ENCODE measurements at regions not wholly inside any gene's neighbourhood (a gene's known extent, or its start where the extent isn't known, plus 50 kb on each side); places are given as distances from the start of the nearest gene placed in this dataset.
A peak's percentile ranks its signal among the peaks of the same experiment; 100 is the strongest.

GRCh38 chr19:46911456-46911855 lies 50.7 kb downstream of the ARHGAP35 start:
- FAIRE-seq (no peak), DNase-seq (ENCODE audit: insufficient read length) (no peak)
- no peak for TF ChIP-seq POLR2AphosphoS5 (IDR thresholded peaks at IDR 0.05; ENCODE audit: low read depth, low read length)
- no peak for TF ChIP-seq POLR2A (IDR thresholded peaks at IDR 0.05; ENCODE audit: low read depth, low read length)
- TF ChIP-seq TAF1 (IDR thresholded peaks at IDR 0.05; ENCODE audit: borderline replicate concordance, low read depth, low read length): no peak

DNA sequence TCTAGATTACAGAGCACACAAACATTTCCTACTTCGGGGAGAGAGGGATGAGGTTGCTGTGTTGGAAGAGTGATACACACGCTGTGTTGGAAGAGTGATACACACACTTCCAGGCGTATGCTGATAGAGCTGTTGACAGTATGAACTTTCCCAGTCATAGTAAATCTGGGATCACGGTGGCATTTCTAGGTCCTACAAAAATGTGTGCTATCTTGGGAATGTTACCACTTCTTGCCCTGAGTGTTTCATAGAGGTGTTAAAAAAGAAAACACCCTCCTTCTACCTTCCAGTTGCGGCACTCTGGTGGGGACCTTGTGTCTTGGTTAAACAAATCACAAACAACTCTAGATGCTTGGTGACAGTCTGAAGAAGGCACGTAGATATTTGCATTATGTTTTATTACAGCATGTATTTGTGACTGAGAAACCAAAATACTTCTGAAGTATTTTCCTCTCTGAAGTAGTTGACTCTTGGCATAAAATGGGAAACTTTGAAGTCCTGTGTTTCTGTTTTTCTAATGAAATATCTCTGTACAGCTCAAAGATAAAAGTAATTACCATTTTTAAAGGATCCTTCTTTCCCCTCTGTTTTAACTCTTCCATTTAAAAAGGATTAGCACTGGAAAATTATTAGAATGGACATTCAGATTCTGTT lies 52.5 kb downstream of the ARHGAP35 start:
- DNase-seq (ENCODE audit: insufficient read length) (no peak), FAIRE-seq (no peak)
- TF ChIP-seq POLR2AphosphoS5 (IDR thresholded peaks at IDR 0.05; ENCODE audit: low read depth, low read length) (no peak), POLR2A (IDR thresholded peaks at IDR 0.05; ENCODE audit: low read depth, low read length) (no peak), TAF1 (IDR thresholded peaks at IDR 0.05; ENCODE audit: borderline replicate concordance, low read depth, low read length) (no peak)

DNA sequence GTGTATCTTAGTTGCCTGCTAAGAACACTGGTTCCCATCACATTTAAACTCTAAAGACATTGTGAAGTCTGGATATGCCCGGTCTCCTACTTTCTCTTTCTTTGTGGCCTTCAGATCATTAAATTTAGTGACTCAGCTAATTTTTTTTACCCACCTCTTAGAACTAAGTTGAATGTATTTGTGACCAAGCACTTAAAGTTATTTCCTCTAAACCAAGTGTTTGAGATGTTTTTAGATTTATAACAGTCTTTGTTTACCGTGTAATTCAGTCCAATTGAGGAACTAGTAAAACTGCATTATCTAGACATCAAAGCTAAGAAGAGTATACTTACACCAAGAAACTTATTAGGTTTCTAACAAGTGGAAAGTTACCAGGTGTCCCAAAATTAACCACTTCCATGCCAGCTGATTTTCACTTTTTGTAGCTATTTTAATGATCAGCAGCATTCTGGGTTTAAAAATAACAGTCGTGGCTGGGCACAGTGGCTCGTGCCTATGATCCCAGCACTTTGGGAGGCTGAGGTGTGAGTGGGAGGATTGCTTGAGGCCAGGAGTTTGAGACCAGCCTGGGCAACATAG lies 53.1 kb downstream of the ARHGAP35 start:
- FAIRE-seq: no peak
- no peak for TF ChIP-seq TAF1 (IDR thresholded peaks at IDR 0.05; ENCODE audit: borderline replicate concordance, low read depth, low read length)
- TF ChIP-seq POLR2A (IDR thresholded peaks at IDR 0.05; ENCODE audit: low read depth, low read length): no peak
- no peak for TF ChIP-seq POLR2AphosphoS5 (IDR thresholded peaks at IDR 0.05; ENCODE audit: low read depth, low read length)
- DNase-seq (ENCODE audit: insufficient read length): no peak

DNA sequence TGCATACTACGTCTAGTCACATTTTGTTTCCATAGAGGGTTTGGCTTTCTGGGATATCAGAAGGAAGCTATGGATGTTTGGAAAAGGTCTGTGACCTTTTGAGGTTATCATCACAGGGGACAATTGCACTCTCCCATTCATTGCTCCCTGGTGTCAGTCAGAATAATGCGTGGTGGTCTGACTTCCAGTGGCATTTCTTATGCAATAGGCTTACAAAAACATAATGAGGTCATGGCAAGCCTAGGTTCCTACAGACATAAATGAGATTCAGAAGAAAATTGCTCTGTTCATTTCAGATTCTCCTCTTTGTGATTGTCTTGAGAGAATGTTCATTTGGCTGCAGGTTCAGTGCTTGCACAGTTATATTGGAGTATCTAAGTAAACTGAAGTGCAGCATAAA lies 54.6 kb downstream of the ARHGAP35 start:
- no peak for FAIRE-seq
- DNase-seq (ENCODE audit: insufficient read length): no peak
- TF ChIP-seq POLR2AphosphoS5 (IDR thresholded peaks at IDR 0.05; ENCODE audit: low read depth, low read length): no peak
- no peak for TF ChIP-seq POLR2A (IDR thresholded peaks at IDR 0.05; ENCODE audit: low read depth, low read length)
- TF ChIP-seq TAF1 (IDR thresholded peaks at IDR 0.05; ENCODE audit: borderline replicate concordance, low read depth, low read length): no peak

DNA sequence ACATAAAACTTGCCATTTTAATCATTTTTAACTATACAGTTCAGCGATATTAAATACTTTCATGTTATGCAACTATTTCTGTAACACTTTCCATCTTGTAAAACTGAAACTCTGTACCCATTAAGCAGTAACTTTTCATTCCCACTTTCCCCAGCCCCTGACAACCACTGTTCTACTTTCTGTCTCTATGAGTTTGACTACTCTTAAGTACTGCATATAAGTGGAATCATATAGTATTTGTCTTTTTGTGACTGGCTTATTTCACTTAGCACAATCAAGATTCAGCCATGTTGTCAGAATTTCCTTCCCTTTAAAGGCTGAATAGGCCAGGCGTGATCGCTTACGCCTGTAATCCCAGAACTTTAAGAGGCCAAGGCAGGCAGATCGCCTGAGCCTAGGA lies 56.2 kb downstream of the ARHGAP35 start:
- no peak for DNase-seq (ENCODE audit: insufficient read length)
- TF ChIP-seq POLR2AphosphoS5 (IDR thresholded peaks at IDR 0.05; ENCODE audit: low read depth, low read length) (no peak), POLR2A (IDR thresholded peaks at IDR 0.05; ENCODE audit: low read depth, low read length) (no peak), TAF1 (IDR thresholded peaks at IDR 0.05; ENCODE audit: borderline replicate concordance, low read depth, low read length) (no peak)
- FAIRE-seq: no peak

DNA sequence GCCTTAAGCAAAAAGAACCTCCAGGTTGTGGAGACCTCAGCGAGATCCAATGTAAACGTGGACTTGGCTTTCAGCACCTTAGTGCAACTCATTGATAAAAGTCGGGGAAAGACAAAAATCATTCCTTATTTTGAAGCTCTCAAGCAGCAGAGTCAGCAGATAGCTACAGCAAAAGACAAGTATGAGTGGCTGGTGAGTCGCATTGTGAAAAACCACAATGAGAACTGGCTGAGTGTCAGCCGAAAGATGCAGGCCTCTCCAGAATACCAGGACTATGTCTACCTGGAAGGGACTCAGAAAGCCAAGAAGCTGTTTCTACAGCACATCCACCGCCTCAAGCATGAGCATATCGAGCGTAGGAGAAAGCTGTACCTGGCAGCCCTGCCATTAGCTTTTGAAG lies 58.5 kb downstream of the ARHGAP35 start:
- DNase-seq (ENCODE audit: insufficient read length) (no peak), FAIRE-seq (no peak)
- TF ChIP-seq POLR2A (IDR thresholded peaks at IDR 0.05; ENCODE audit: low read depth, low read length) (no peak), POLR2AphosphoS5 (IDR thresholded peaks at IDR 0.05; ENCODE audit: low read depth, low read length) (no peak), TAF1 (IDR thresholded peaks at IDR 0.05; ENCODE audit: borderline replicate concordance, low read depth, low read length) (no peak)

GRCh38 chr19:46920362-46920761 lies 59.6 kb downstream of the ARHGAP35 start:
- TF ChIP-seq POLR2A (IDR thresholded peaks at IDR 0.05; ENCODE audit: low read depth, low read length) (no peak), POLR2AphosphoS5 (IDR thresholded peaks at IDR 0.05; ENCODE audit: low read depth, low read length) (no peak), TAF1 (IDR thresholded peaks at IDR 0.05; ENCODE audit: borderline replicate concordance, low read depth, low read length) (no peak)
- DNase-seq (ENCODE audit: insufficient read length): no peak
- no peak for FAIRE-seq

GRCh38 chr19:46921071-46921470 lies 60.3 kb downstream of the ARHGAP35 start:
- TF ChIP-seq POLR2AphosphoS5 (IDR thresholded peaks at IDR 0.05; ENCODE audit: low read depth, low read length): no peak
- TF ChIP-seq TAF1 (IDR thresholded peaks at IDR 0.05; ENCODE audit: borderline replicate concordance, low read depth, low read length): no peak
- TF ChIP-seq POLR2A (IDR thresholded peaks at IDR 0.05; ENCODE audit: low read depth, low read length): no peak
- FAIRE-seq (no peak), DNase-seq (ENCODE audit: insufficient read length) (no peak)

GRCh38 chr19:46922465-46922864 lies 61.7 kb downstream of the ARHGAP35 start:
- TF ChIP-seq TAF1 (IDR thresholded peaks at IDR 0.05; ENCODE audit: borderline replicate concordance, low read depth, low read length) (no peak), POLR2AphosphoS5 (IDR thresholded peaks at IDR 0.05; ENCODE audit: low read depth, low read length) (no peak), POLR2A (IDR thresholded peaks at IDR 0.05; ENCODE audit: low read depth, low read length) (no peak)
- FAIRE-seq: no peak
- no peak for DNase-seq (ENCODE audit: insufficient read length)

DNA sequence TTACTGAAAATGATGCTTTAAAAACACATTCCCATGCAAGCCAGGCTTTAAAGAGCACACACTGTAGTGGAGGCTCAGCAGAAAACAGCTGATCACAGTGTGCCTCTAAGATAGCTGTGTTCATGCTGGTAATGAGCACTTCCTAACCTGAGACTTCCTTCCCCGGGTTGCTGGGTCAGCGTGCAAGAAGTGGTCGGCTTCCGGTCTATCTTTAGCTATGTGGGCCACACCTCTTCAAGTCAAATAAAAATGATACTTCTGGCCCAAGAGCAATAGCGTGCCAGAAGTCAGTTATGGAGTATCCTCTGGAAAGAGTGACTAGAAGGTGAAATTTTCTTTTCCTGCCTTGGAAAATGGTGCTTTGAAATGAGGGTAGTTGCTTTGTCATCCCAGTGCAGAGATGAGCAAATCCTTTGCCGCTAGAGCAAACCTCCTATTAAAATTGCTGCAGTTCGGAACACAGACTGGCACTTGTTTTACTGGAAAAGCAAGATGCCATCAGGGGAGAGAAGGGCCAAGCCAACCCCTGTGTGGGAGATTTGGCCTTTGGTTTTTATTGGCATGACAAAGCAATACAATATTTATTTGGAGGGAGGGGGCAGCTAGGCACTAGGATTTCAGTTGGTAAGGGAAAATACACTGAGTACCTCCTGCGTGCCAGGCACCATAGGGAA lies 64.2 kb downstream of the ARHGAP35 start:
- DNase-seq (ENCODE audit: insufficient read length) (peak; percentile 34), FAIRE-seq (peak; percentile 77)
- TF ChIP-seq TAF1 (IDR thresholded peaks at IDR 0.05; ENCODE audit: borderline replicate concordance, low read depth, low read length) (no peak), POLR2AphosphoS5 (IDR thresholded peaks at IDR 0.05; ENCODE audit: low read depth, low read length) (no peak), POLR2A (IDR thresholded peaks at IDR 0.05; ENCODE audit: low read depth, low read length) (no peak)

DNA sequence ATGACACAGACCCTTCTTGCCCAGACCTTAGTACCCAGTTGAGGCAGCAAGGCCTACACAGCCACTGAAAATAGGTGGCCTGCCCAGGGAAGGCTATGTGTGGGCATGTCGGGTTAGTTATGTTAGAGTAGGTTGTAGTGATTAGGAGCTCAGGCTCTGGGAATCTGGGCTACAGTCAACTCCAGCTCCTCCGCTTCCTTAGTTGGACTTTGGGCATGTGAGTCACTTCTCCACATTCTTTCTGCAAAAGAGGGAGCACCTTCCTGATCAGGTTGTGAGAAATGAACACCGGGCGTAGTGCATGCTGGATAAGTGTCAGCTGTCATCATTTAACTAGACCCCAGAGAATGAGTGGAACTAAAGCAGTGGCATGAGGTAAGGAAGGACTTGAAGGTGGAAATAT lies 64.8 kb downstream of the ARHGAP35 start:
- DNase-seq (ENCODE audit: insufficient read length) (no peak), FAIRE-seq (no peak)
- TF ChIP-seq POLR2AphosphoS5 (IDR thresholded peaks at IDR 0.05; ENCODE audit: low read depth, low read length) (no peak), TAF1 (IDR thresholded peaks at IDR 0.05; ENCODE audit: borderline replicate concordance, low read depth, low read length) (no peak), POLR2A (IDR thresholded peaks at IDR 0.05; ENCODE audit: low read depth, low read length) (no peak)

All from GM12892 (cell line).